ENCODE measurements at regions not wholly inside any gene's neighbourhood (a gene's known extent, or its start where the extent isn't known, plus 50 kb on each side); places are given as distances from the start of the nearest gene placed in this dataset.

GRCh38 chr7:155212301-155213015, 85.2 kb upstream of the INSIG1 start:
- WGBS (ENCODE audit: insufficient coverage), result 66% methylated on average over 11 of the region's 15 CpGs
- Histone ChIP-seq H3K4me1 (ENCODE audit: control insufficient read depth, insufficient read depth, low read length) (peaks cover 19% of the 10 kb centered on the region), H3K9me3 (ENCODE audit: control insufficient read depth, insufficient read depth, low read length) (no peaks in the 10 kb centered on the region), H3K36me3 (ENCODE audit: control insufficient read depth, insufficient read depth, low read length) (no peaks in the 10 kb centered on the region), H3K4me3 (ENCODE audit: low read depth, low read length) (no peak overlapping the region), H3K27me3 (ENCODE audit: control insufficient read depth, insufficient read depth, low read length) (peaks cover 13% of the 10 kb centered on the region), H3K27ac (ENCODE audit: low read depth, low read length) (no peak overlapping the region)
- DNase-seq (ENCODE audit: low read depth in 4 of 6, low spot score in 6 of 6), result no peak

DNA sequence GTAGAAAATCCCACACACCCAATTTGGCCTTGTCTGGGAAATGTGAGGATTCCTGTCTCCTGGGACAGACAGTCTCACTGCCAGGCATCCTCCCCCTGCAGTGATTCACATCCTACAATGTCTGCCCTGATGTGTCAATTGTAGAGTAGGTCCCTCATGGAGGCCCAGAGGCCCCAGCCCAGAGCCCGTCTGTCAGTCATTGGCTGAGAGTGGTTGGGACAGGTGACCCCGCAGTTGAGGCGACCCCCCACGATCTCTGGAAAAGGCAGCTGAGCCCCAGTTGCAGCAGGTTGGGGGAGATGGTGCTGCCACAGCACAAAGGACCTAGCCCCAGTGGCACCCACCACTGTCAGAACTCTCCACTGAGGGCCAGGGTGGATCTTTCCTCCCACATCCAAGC, 84.3 kb upstream of the INSIG1 start:
- no peak for DNase-seq (ENCODE audit: low read depth in 4 of 6, low spot score in 6 of 6)
- no peak overlapping the region for H3K4me3 ChIP-seq (ENCODE audit: low read depth, low read length)
- H3K4me1 ChIP-seq (ENCODE audit: control insufficient read depth, insufficient read depth, low read length), result peaks cover 19% of the 10 kb centered on the region
- peaks cover 13% of the 10 kb centered on the region for H3K27me3 ChIP-seq (ENCODE audit: control insufficient read depth, insufficient read depth, low read length)
- WGBS (ENCODE audit: insufficient coverage), result 89% methylated on average over 4 of the region's 4 CpGs
- no peak overlapping the region for H3K27ac ChIP-seq (ENCODE audit: low read depth, low read length)
- no peaks in the 10 kb centered on the region for H3K9me3 ChIP-seq (ENCODE audit: control insufficient read depth, insufficient read depth, low read length)
- no peaks in the 10 kb centered on the region for H3K36me3 ChIP-seq (ENCODE audit: control insufficient read depth, insufficient read depth, low read length)

DNA sequence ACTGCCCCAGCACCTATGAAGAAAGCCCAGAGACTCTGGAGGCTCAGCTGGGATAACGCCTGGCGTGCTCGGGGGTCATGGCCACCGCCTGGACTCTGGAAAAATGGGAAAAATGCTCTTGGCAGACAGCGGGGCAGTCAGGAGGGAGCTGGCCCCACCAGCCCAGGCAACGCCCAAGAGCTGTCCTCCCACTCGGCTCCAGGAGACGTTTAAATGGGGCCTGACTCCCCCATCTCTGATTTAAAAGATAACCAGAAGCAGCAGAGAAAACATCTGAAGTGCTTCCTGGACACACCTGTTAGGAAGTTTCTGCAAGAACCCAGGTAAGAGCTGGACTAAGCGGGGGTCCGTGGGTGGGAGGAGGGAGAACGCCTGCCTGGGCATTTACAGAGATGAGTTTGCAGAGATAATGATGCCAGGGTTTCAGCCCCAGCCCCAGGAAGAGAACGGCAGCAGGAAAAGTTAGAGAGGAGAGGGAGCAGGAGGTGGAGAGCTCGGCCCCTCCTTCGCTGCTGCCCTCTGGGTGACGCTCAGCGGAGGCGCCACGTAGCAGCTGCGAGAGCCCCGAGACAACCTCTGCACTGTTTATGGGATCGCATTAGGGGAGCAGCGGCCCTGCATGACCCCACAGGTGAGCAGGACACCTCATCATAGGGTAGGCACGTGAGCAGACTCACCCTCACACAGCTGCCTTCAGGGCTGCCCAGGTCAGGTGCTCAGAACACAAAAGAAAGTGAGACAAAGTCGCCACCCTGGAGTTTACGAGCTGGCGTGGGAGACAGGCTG, 83.5 kb upstream of the INSIG1 start:
- Histone ChIP-seq H3K4me1 (ENCODE audit: control insufficient read depth, insufficient read depth, low read length) (peaks cover 19% of the 10 kb centered on the region), H3K27me3 (ENCODE audit: control insufficient read depth, insufficient read depth, low read length) (peaks cover 13% of the 10 kb centered on the region), H3K4me3 (ENCODE audit: low read depth, low read length) (no peak overlapping the region), H3K9me3 (ENCODE audit: control insufficient read depth, insufficient read depth, low read length) (no peaks in the 10 kb centered on the region), H3K27ac (ENCODE audit: low read depth, low read length) (no peak overlapping the region), H3K36me3 (ENCODE audit: control insufficient read depth, insufficient read depth, low read length) (no peaks in the 10 kb centered on the region)
- 44% methylated on average over 18 of the region's 26 CpGs for WGBS (ENCODE audit: insufficient coverage)
- DNase-seq (ENCODE audit: low read depth in 4 of 6, low spot score in 6 of 6), result no peak

- Histone ChIP-seq H3K27ac (ENCODE audit: low read depth, low read length) (no peak overlapping the region), H3K9me3 (ENCODE audit: control insufficient read depth, insufficient read depth, low read length) (no peaks in the 10 kb centered on the region), H3K4me1 (ENCODE audit: control insufficient read depth, insufficient read depth, low read length) (peaks cover 12% of the 10 kb centered on the region), H3K36me3 (ENCODE audit: control insufficient read depth, insufficient read depth, low read length) (no peaks in the 10 kb centered on the region), H3K4me3 (ENCODE audit: low read depth, low read length) (no peak overlapping the region), H3K27me3 (ENCODE audit: control insufficient read depth, insufficient read depth, low read length) (peaks cover 13% of the 10 kb centered on the region)
- no peak for DNase-seq (ENCODE audit: low read depth in 4 of 6, low spot score in 6 of 6)
- 78% methylated on average over 6 of the region's 7 CpGs for WGBS (ENCODE audit: insufficient coverage)
Measured at GRCh38 chr7:155215576-155216325, 81.9 kb upstream of the INSIG1 start.

DNA sequence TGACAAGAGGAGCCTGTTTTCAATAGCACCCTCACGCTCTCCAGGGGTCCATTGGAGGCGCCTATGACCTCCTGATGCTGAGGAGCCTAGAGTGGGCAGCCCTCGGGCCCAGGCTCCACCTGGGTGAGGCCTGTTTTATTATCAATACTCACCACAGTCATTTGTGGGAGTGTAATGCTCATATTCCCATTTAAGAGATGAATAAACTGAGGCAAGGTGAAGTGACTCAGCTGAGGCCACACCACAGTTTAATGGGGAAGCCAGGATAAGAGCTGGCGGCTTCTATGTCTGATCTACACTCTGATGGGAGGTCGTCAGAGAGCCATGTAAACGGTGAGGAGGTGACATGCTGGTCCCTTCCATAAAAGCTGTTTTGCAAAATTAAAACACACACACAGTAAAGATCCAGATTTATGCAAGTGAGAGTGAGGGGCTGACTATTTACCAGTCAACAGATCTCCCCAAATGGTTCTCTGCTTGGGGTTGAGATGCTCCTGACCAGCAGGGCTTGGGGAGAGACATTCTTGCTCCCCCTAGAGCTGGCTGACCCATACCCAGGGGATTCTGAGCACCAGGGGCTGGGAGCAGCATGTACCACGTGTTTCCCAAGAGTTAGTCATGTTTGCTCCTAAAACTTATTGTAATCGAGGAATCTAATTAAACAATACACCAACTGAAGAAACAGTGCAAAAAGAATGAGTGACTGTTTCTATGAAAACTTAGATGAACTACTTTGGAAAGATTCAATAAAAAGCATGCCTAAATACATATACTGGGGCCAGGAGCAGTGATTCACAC, 81.0 kb upstream of the INSIG1 start:
- 100% methylated on average over 2 of the region's 8 CpGs for WGBS (ENCODE audit: insufficient coverage)
- Histone ChIP-seq H3K4me3 (ENCODE audit: low read depth, low read length) (no peak overlapping the region), H3K27me3 (ENCODE audit: control insufficient read depth, insufficient read depth, low read length) (peaks cover 13% of the 10 kb centered on the region), H3K9me3 (ENCODE audit: control insufficient read depth, insufficient read depth, low read length) (no peaks in the 10 kb centered on the region), H3K4me1 (ENCODE audit: control insufficient read depth, insufficient read depth, low read length) (peaks cover 12% of the 10 kb centered on the region), H3K27ac (ENCODE audit: low read depth, low read length) (no peak overlapping the region), H3K36me3 (ENCODE audit: control insufficient read depth, insufficient read depth, low read length) (no peaks in the 10 kb centered on the region)
- DNase-seq (ENCODE audit: low read depth in 4 of 6, low spot score in 6 of 6), result no peak

DNA sequence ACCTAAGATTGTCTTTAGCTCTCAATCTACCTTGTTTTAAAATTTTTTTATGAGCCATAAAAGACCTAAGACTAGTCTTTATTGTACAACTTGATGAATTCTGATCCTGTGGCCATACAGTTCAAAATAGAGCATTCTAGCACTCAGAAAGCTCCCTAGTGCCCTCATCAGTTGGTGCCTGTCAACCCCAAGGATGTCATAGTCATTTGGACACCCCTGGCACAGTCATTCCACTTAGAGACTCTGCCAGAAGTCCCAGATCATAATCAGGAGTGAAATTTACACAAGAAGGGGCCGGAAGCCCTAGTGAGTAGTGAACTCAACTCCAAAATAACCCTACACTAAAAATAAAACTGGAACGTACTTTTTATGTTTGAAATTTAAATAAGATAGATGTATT, 80.0 kb upstream of the INSIG1 start:
- no peak overlapping the region for H3K4me3 ChIP-seq (ENCODE audit: low read depth, low read length)
- H3K36me3 ChIP-seq (ENCODE audit: control insufficient read depth, insufficient read depth, low read length), result no peaks in the 10 kb centered on the region
- peaks cover 12% of the 10 kb centered on the region for H3K4me1 ChIP-seq (ENCODE audit: control insufficient read depth, insufficient read depth, low read length)
- H3K27me3 ChIP-seq (ENCODE audit: control insufficient read depth, insufficient read depth, low read length), result peaks cover 13% of the 10 kb centered on the region
- H3K9me3 ChIP-seq (ENCODE audit: control insufficient read depth, insufficient read depth, low read length), result no peaks in the 10 kb centered on the region
- WGBS (ENCODE audit: insufficient coverage), result no CpG with 5 or more reads among the region's 2 CpGs
- H3K27ac ChIP-seq (ENCODE audit: low read depth, low read length), result no peak overlapping the region
- no peak for DNase-seq (ENCODE audit: low read depth in 4 of 6, low spot score in 6 of 6)

GRCh38 chr7:155218276-155219153, 79.2 kb upstream of the INSIG1 start:
- 95% methylated on average over 12 of the region's 20 CpGs for WGBS (ENCODE audit: insufficient coverage)
- Histone ChIP-seq H3K27ac (ENCODE audit: low read depth, low read length) (no peak overlapping the region), H3K4me1 (ENCODE audit: control insufficient read depth, insufficient read depth, low read length) (peaks cover 19% of the 10 kb centered on the region), H3K36me3 (ENCODE audit: control insufficient read depth, insufficient read depth, low read length) (no peaks in the 10 kb centered on the region), H3K4me3 (ENCODE audit: low read depth, low read length) (no peak overlapping the region), H3K9me3 (ENCODE audit: control insufficient read depth, insufficient read depth, low read length) (no peaks in the 10 kb centered on the region), H3K27me3 (ENCODE audit: control insufficient read depth, insufficient read depth, low read length) (peaks cover 13% of the 10 kb centered on the region)
- DNase-seq (ENCODE audit: low read depth in 4 of 6, low spot score in 6 of 6), result no peak

GRCh38 chr7:155219154-155219531, 78.5 kb upstream of the INSIG1 start:
- no peaks in the 10 kb centered on the region for H3K36me3 ChIP-seq (ENCODE audit: control insufficient read depth, insufficient read depth, low read length)
- H3K4me3 ChIP-seq (ENCODE audit: low read depth, low read length), result no peak overlapping the region
- no peak overlapping the region for H3K27ac ChIP-seq (ENCODE audit: low read depth, low read length)
- 94% methylated on average over 12 of the region's 15 CpGs for WGBS (ENCODE audit: insufficient coverage)
- peaks cover 16% of the 10 kb centered on the region for H3K4me1 ChIP-seq (ENCODE audit: control insufficient read depth, insufficient read depth, low read length)
- peaks cover 8% of the 10 kb centered on the region for H3K27me3 ChIP-seq (ENCODE audit: control insufficient read depth, insufficient read depth, low read length)
- no peak for DNase-seq (ENCODE audit: low read depth in 4 of 6, low spot score in 6 of 6)
- no peaks in the 10 kb centered on the region for H3K9me3 ChIP-seq (ENCODE audit: control insufficient read depth, insufficient read depth, low read length)
